ENCODE measurements at regions not wholly inside any gene's neighbourhood (a gene's known extent, or its start where the extent isn't known, plus 50 kb on each side); places are given as distances from the start of the nearest gene placed in this dataset.
"Not testable (repeated sequence)": the region's sequence is repeated elsewhere in the genome, so short reads cannot be mapped to it uniquely, and the experiment has no call there.

GRCh38 chr6:163752446-163752845 is 337.9 kb downstream of the QKI start:
- no peak for FAIRE-seq
- no peak for DNase-seq (ENCODE audit: low spot score)

GRCh38 chr6:163751032-163751525 is 336.6 kb downstream of the QKI start:
- no peak for DNase-seq (ENCODE audit: low spot score)
- FAIRE-seq = no peak

- FAIRE-seq = no peak
- DNase-seq (ENCODE audit: low spot score) = no peak
These were observed 336.0 kb downstream of the QKI start for GRCh38 chr6:163750431-163751031.

GRCh38 chr6:163748886-163749285 is 334.4 kb downstream of the QKI start:
- DNase-seq (ENCODE audit: low spot score) (no peak), FAIRE-seq (no peak)

- FAIRE-seq (no peak), DNase-seq (ENCODE audit: low spot score) (no peak)
These were observed 333.5 kb downstream of the QKI start for GRCh38 chr6:163748036-163748435.

- not testable (repeated sequence) for FAIRE-seq
- peak; percentile 33 for DNase-seq (ENCODE audit: low spot score)
These were observed 332.5 kb downstream of the QKI start for GRCh38 chr6:163747058-163747457.

DNA sequence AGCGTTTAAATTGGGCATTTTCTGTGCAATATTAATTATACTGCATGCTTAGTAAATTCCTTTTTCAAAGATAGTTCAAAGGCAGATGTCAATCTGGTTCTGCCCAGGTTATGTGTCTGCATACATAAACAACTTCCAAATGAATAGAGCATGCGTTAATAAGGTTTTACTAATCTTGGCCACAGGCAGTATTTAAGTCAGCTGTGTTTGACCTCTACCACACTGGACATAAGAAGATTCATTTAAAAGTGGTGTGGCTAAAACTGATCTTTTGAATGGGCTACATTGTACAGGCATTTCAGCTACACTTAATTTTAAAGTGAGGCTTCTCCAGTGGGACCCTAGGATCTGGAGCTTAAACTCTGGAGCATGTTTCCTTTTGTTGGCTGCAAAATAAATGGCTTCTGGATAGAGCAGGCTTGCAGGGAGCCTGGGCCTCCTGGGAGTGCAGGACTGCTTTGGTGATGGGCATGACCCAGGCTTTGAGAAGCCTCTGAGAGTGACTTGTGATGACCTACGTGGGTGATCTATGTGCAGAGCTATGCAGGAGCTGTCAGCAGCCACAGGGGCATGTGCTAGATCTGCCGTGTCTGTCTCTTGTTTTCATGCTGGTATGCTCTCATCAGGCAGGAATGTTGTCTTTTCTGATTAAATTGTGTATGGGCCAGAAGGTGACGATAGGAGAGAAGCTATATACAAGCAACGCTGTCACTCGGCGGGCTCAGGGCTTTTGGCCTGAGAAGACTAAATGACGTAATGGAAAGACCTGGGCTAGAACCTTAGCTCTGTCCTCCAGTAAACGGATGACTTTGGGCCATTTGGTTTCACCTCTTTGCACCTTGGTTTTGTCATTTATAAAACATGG is 331.2 kb downstream of the QKI start:
- FAIRE-seq (peak; percentile 88), DNase-seq (ENCODE audit: low spot score) (peak; percentile 99)

- DNase-seq (ENCODE audit: low spot score) (no peak), FAIRE-seq (no peak)
These were observed 329.9 kb downstream of the QKI start for GRCh38 chr6:163744256-163744925.

GRCh38 chr6:163743796-163744195 is 329.3 kb downstream of the QKI start:
- DNase-seq (ENCODE audit: low spot score) = no peak
- FAIRE-seq = no peak

DNA sequence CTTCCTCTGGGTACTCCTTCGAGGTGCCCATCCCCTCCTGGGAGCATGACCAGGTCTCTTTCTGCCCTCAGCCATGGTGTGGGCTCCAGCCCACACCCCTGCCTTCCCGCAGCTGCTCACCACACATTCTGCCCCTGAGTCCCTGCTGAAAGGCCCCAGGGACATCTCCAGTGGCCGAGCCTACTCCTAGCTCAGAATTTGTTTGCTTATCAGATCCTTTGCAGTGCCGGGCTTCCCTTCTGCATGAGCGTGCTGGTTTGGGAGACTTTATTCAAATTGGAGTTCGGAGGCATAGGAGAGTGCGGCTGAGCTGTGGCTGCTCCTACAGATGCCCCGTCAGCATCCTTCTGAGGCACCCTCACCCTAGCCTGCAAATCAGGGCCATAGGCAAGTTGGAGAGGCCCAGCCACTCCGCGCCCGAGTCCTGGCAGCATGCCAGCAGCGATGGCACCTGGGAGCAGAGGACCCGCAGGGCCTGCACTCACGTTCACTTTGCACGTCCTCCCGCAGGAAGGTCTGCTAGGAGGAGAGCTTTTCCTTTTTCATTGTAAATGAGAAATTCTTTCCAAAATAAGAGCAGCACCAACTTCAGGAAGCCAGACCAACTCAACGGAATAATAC is 327.3 kb downstream of the QKI start:
- FAIRE-seq = no peak
- no peak for DNase-seq (ENCODE audit: low spot score)

- FAIRE-seq = no peak
- DNase-seq (ENCODE audit: low spot score) = no peak
These were observed 326.8 kb downstream of the QKI start for GRCh38 chr6:163741342-163741741.

- FAIRE-seq = no peak
- no peak for DNase-seq (ENCODE audit: low spot score)
These were observed 325.4 kb downstream of the QKI start for GRCh38 chr6:163739966-163740365.

- DNase-seq (ENCODE audit: low spot score) (no peak), FAIRE-seq (no peak)
These were observed 324.8 kb downstream of the QKI start for GRCh38 chr6:163739408-163739725.

DNA sequence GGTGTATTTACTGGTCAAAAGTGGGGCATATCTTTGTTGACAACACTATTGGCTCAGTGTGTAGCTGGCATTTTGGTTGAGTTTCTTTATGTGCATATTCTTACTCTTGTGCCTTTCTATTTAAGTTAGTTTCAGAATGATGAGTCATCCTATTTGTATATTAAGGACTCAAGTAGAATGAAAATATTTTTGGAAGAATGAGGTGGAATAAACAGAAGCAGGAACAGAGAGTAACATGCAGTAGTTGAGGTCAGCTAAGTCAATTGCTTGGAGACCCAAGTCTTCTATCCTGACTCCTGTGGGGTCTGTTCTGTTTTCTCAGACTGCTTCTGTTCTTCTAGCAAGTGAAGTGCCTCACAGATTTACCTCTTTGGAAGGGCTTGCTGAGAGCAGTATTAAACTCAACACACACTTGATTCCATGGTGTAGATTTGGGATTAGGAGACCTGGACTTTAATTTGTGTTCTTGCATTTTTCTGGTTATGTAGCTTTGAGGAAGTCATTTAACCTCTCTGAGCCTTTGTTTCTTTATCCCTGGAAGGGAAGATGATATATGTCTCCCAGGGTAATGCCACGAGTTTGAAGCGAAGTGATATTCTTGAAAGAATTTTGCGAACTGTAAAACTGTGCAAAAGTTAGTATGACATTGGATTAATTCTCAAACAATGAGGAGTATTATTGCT is 324.3 kb downstream of the QKI start:
- no peak for FAIRE-seq

DNA sequence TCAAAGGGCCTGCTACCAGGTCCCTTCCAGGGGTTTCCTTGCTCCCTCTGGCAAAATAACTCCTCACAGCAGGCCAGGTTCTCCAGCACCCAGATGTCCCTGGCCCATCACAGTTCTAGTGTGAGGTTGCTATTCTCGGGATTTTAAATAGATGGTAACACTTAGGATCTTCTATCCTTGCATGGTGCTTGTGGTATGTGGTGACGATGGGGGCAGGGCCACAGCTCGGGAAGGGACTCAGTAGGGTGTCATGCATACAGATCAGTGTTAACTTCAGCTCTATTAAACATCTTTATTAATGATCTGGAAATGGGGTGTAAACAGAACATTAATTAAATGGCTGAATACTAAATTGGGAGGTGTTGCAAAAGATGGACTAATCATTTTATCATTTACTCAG is 323.8 kb downstream of the QKI start:
- FAIRE-seq (no peak), DNase-seq (ENCODE audit: low spot score) (no peak)

More for the DNA sequence above, 324.3 kb downstream of the QKI start:
- DNase-seq (ENCODE audit: low spot score) = no peak

DNA sequence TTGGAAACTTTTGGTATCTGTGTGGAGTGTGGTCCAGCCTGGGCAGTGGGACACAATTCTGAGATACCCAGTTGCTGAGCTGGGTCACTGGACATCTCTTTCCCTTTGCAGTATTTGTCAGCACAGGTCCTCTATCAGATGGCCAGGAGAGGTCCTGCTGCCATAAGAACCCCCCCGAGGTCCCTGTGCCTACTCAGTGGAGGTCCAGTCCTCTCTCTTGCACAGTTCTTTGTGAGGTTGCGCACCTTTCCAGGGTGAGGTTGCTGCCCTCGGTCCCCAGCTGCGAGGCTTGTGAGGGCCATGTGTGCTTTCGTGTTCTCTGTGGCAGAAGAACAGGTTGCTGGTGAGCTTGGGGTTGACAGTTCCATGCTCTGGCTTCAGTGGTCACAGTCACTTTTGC is 320.6 kb downstream of the QKI start:
- FAIRE-seq (no peak), DNase-seq (ENCODE audit: low spot score) (no peak)

DNA sequence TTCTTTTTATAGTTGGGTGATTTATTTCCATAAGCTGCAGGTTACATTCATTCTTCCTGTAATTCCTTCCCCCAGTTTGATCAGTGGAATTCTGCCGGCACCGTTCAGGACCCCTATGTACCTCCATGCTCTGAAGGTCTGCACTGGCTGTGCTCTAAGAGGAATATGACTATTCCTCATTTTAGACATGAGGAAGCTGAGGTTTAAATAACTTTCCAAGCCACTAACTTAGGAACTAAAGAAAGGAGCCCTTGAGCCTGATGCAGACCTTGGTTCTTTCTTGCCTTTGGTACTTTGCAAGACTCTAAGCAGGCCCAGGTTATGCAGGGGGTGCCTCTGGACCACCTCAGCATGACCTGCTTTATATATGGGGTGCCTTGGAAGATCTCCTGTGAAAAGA is 318.5 kb downstream of the QKI start:
- FAIRE-seq = no peak
- no peak for DNase-seq (ENCODE audit: low spot score)

GRCh38 chr6:163732479-163732878 is 318.0 kb downstream of the QKI start:
- FAIRE-seq = no peak

DNA sequence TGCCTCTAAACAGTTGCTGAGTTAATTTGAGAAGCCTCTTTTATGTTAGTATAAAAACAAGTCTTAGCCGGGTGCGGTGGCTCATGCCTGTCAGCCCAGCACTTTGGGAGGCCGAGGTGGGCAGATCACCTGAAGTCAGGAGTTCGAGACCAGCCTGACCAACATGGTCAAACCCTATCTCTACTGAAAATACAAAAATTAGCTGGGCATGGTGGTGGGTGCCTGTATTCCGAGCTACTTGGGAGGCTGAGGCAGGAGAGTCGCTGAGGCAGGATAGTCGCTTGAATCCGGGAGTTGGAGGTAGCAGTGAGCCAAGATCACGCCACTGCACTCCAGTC is 317.5 kb downstream of the QKI start:
- not testable (repeated sequence) for FAIRE-seq; DNase-seq (ENCODE audit: low spot score)

More at GRCh38 chr6:163732479-163732878, 318.0 kb downstream of the QKI start:
- no peak for DNase-seq (ENCODE audit: low spot score)

GRCh38 chr6:163731215-163732013 is 316.9 kb downstream of the QKI start:
- DNase-seq (ENCODE audit: low spot score) = no peak
- no peak for FAIRE-seq
